Effector CD4-positive, alpha-beta T cell (primary cell): ENCODE measurements at regions not wholly inside any gene's neighbourhood (a gene's known extent, or its start where the extent isn't known, plus 50 kb on each side); places are given as distances from the start of the nearest gene placed in this dataset.

Experiments
- DNase-seq: peaks from one replicate; pipeline ENCODE4 v3.0.0-alpha.2; 2020

- no peak for DNase-seq
Measured at GRCh38 chr18:40866013-40866645, 1088.9 kb upstream of the PIK3C3 start.

GRCh38 chr18:40864846-40865245 lies 1090.2 kb upstream of the PIK3C3 start:
- no peak for DNase-seq

GRCh38 chr18:40863801-40864200 lies 1091.2 kb upstream of the PIK3C3 start:
- DNase-seq = no peak

GRCh38 chr18:40860189-40860588 lies 1094.8 kb upstream of the PIK3C3 start:
- DNase-seq = no peak

- no peak for DNase-seq
Measured at GRCh38 chr18:40855661-40856060, 1099.4 kb upstream of the PIK3C3 start.

- no peak for DNase-seq
Measured at GRCh38 chr18:40852406-40852805, 1102.6 kb upstream of the PIK3C3 start.

DNA sequence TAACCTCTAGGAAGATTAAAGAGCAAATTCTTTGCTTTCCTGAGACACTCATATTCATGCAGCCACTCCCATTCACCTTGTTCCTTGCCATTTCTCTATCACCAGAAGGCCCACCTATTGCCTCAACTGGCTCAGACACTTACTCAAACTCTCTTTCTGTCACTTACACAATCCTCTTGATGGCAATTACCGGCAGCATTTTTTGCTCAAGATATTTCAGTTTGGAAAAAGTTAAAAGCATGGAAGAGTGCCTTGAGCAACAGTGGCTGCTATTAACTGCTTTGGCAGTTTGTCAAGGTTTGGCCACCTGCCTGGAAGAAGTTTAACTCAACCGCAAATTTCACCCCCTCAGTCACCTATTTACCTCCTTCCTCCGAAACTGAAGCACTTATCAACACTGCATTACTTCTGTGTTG lies 1104.0 kb upstream of the PIK3C3 start:
- no peak for DNase-seq

- no peak for DNase-seq
Measured at GRCh38 chr18:40849886-40850285, 1105.1 kb upstream of the PIK3C3 start.

DNA sequence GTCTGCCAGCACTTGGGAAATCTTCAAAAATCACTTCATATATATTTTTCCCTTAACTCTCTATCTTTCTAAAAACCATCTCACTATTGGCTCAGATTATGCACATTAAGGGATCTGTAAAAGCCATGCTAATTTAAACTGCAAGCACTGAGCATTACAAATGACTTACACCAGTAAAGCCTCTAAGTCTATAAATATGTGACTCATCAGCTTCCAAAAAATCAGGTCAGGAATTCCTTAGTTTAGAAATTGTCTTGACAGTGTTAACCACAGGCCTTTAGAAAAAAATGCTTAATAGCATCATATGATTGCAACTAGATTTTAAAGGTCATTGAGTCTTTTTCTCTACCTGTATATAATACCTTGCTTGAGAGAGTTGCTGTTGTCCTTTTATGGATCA lies 1113.6 kb upstream of the PIK3C3 start:
- no peak for DNase-seq

GRCh38 chr18:40841063-40841462 lies 1114.0 kb upstream of the PIK3C3 start:
- no peak for DNase-seq

DNA sequence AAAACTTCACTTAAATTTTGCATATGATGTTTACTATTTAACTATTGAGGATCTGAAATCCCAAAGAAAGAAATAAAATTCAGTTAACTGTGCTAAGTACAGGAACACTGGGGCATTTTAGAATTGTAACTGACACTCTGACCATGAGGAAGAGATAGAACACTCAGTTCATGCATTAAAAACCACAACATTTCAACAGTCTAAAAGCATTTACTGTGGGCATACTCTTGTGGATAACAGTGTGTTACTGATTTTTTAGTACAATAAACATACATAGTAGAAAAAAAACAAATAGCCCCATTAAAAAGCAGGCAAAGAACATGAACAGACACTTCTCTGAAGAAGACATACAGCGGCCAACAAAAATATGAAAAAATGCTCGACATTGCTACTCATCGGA lies 1122.7 kb upstream of the PIK3C3 start:
- DNase-seq = no peak

GRCh38 chr18:40824291-40824690 lies 1130.7 kb upstream of the PIK3C3 start:
- no peak for DNase-seq

- DNase-seq = no peak
Measured at GRCh38 chr18:40821596-40822243, 1133.3 kb upstream of the PIK3C3 start.

DNA sequence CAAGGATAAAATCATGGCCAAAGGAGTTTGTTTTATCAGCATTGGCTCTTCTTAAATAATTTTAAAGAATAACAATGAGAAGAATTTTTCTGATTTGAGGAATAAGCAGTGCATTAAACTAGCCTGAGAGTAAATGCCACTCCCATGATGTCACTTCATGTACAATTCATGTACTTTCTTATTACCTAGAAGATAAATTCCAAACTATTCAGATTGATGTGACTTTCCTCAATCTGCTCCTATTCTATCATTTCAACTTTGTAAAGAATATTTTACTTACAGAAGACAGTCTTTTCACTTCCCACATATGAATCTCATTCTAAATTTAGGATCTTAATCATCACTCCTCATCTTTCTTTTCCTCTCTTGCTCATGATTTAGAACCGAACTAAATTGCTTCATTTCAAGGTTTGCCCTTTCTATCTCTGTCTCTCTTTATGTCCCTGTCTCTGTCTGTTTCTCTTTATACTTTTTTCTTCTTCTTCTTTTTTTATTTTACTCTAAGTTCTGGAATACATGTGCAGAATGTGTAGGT lies 1142.0 kb upstream of the PIK3C3 start:
- DNase-seq = no peak

DNA sequence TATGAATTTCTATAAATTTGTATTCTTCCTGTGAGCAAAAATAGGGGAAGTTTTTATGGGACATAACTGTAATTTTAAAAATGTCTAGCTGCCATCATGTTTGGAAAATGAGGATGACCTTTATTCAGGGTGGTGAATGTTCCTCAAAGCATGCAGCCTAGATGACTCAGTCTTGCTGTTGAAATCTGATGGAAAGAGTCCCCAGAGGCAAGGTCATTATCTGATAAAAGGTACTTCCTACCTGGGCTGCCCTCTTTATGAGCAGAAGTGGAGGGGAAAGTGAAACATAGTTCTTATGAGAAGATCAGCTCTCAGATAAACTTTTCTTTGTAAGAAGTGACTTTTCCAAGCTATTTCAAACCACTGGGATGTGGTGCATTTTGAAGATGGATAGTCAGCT lies 1144.7 kb upstream of the PIK3C3 start:
- DNase-seq = no peak

DNA sequence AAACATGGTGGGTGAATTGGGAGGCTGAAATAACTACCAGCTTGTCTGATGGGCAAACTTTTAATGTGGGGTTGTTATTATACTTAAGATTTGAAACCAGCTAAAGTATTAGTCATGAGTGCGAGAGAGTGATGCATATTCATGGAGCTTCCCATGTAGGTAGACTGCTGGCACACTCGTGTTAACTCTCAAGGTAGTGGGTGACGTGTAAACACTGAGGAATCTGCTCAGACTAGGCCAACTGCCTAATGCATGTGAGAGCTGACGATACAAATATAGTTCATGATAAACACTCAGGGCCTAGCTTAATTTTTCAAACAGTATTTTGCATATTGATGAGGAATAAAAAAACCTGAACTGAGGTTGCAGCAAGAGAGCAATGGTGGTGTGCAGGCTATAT lies 1165.7 kb upstream of the PIK3C3 start:
- no peak for DNase-seq

DNA sequence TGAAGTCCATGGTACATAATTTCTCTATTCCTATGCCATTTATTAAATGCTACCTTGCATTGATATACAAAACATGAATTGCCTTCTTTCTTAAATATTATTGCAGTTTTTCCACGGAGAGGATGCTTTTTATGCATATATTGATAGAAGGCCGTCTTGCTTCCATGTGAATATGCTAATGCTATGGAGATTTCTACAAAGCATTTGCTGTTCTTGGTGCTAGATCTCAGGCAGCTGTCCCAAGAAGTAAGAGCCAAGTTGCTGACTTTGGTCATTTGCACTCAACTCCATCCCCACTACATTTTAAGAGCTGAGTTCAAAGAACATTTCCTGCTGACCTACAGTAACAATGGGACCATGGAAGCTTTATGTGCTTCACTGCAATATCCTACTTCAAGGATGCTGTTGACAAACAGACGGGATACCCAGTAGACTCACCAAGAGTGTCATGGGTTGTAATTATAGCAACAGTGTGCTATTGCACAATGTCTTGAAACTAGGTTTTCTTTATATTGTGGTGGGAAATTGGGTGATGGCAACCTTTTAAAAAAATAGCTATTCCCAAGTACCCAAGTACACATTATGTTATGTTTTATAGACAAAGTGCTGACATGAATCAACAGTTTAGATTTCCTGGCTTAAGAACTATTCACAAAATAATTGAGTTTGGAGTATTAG lies 1172.4 kb upstream of the PIK3C3 start:
- no peak for DNase-seq

DNA sequence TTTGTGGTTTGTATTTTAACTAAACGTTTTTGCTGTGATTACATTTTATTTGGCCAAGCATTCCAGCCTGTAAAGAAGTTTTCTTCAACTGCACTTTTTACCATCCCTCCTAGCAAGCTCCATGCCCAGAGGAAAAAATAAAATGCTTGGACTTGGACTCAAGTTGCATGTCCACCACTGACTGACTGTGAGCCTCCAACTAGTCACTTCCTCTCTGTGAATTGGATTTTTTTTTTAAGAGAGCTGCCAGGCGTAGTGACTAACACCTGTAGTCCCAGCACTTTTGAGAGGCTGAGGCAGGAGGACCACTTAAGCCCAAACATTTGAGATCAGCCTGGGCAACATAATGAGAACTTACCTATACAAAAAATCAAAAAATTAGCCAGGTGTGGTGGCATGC lies 1185.2 kb upstream of the PIK3C3 start:
- no peak for DNase-seq

GRCh38 chr18:40760251-40760650 lies 1194.8 kb upstream of the PIK3C3 start:
- no peak for DNase-seq

- no peak for DNase-seq
Measured at GRCh38 chr18:40754477-40754876, 1200.6 kb upstream of the PIK3C3 start.

GRCh38 chr18:40752316-40752715 lies 1202.7 kb upstream of the PIK3C3 start:
- DNase-seq = no peak

- DNase-seq = no peak
Measured at GRCh38 chr18:40751186-40751585, 1203.8 kb upstream of the PIK3C3 start.

GRCh38 chr18:40739029-40739428 lies 1216.0 kb upstream of the PIK3C3 start:
- no peak for DNase-seq

GRCh38 chr18:40738321-40738880 lies 1216.6 kb upstream of the PIK3C3 start:
- DNase-seq = no peak
